IPS-18a (cell line): ENCODE measurements at regions not wholly inside any gene's neighbourhood (a gene's known extent, or its start where the extent isn't known, plus 50 kb on each side); places are given as distances from the start of the nearest gene placed in this dataset.

Experiments used
- H3K27ac ChIP-seq: one replicate; pipeline ENCODE4 v1.5.1; 2013; ENCODE audit warnings: low read length
- H3K27me3 ChIP-seq: one replicate; pipeline ENCODE4 v1.6.1; 2013; ENCODE audit warnings: mild to moderate bottlenecking, low read length; ENCODE audit not compliant: control insufficient read depth, insufficient read depth
- H3K36me3 ChIP-seq: one replicate; pipeline ENCODE4 v1.6.1; 2013; ENCODE audit warnings: low read depth, low read length; ENCODE audit not compliant: control insufficient read depth
- H3K4me1 ChIP-seq: one replicate; pipeline ENCODE4 v1.6.1; 2013; ENCODE audit warnings: low read depth, low read length; ENCODE audit not compliant: control insufficient read depth
- H3K4me3 ChIP-seq: one replicate; pipeline ENCODE4 v1.5.1; 2013; ENCODE audit warnings: low read length
- H3K9ac ChIP-seq: one replicate; pipeline ENCODE4 v1.6.1; 2013; ENCODE audit warnings: mild to moderate bottlenecking, low read length, moderate library complexity
- H3K9me3 ChIP-seq: one replicate; pipeline ENCODE4 v1.6.1; 2013; ENCODE audit warnings: low read depth, low read length; ENCODE audit not compliant: control insufficient read depth

GRCh38 chr2:82879803-82880202, 1579.3 kb downstream of the SUCLG1 start:
- H3K36me3 ChIP-seq, result no peaks in the 10 kb centered on the region
- H3K9me3 ChIP-seq, result no peaks in the 10 kb centered on the region
- no peaks in the 10 kb centered on the region for H3K4me1 ChIP-seq
- H3K27me3 ChIP-seq, result no peaks in the 10 kb centered on the region
- H3K27ac ChIP-seq, result no peak overlapping the region
- no peak overlapping the region for H3K4me3 ChIP-seq
- no peak overlapping the region for H3K9ac ChIP-seq

- Histone ChIP-seq H3K9me3 (no peaks in the 10 kb centered on the region), H3K27ac (no peak overlapping the region), H3K9ac (no peak overlapping the region), H3K36me3 (no peaks in the 10 kb centered on the region), H3K27me3 (no peaks in the 10 kb centered on the region), H3K4me1 (no peaks in the 10 kb centered on the region), H3K4me3 (no peak overlapping the region)
Measured at GRCh38 chr2:82875858-82876257, 1583.2 kb downstream of the SUCLG1 start.

- no peak overlapping the region for H3K9ac ChIP-seq
- no peaks in the 10 kb centered on the region for H3K4me1 ChIP-seq
- H3K4me3 ChIP-seq, result no peak overlapping the region
- H3K27ac ChIP-seq, result no peak overlapping the region
- no peaks in the 10 kb centered on the region for H3K36me3 ChIP-seq
- no peaks in the 10 kb centered on the region for H3K9me3 ChIP-seq
- H3K27me3 ChIP-seq, result no peaks in the 10 kb centered on the region
Measured at GRCh38 chr2:82857967-82858366, 1601.1 kb downstream of the SUCLG1 start.

GRCh38 chr2:82853299-82853698, 1605.8 kb downstream of the SUCLG1 start:
- Histone ChIP-seq H3K36me3 (no peaks in the 10 kb centered on the region), H3K4me1 (no peaks in the 10 kb centered on the region), H3K9me3 (no peaks in the 10 kb centered on the region), H3K9ac (no peak overlapping the region), H3K27ac (no peak overlapping the region), H3K27me3 (no peaks in the 10 kb centered on the region), H3K4me3 (no peak overlapping the region)

- Histone ChIP-seq H3K9ac (no peak overlapping the region), H3K27me3 (no peaks in the 10 kb centered on the region)
Measured at GRCh38 chr2:82852787-82853186, 1606.3 kb downstream of the SUCLG1 start.

GRCh38 chr2:82848285-82848684, 1610.8 kb downstream of the SUCLG1 start:
- Histone ChIP-seq H3K27ac (no peak overlapping the region), H3K9me3 (no peaks in the 10 kb centered on the region), H3K4me1 (no peaks in the 10 kb centered on the region), H3K27me3 (no peaks in the 10 kb centered on the region), H3K9ac (no peak overlapping the region), H3K4me3 (no peak overlapping the region), H3K36me3 (no peaks in the 10 kb centered on the region)

More at GRCh38 chr2:82852787-82853186, 1606.3 kb downstream of the SUCLG1 start:
- H3K4me1 ChIP-seq, result no peaks in the 10 kb centered on the region
- no peaks in the 10 kb centered on the region for H3K36me3 ChIP-seq
- no peak overlapping the region for H3K4me3 ChIP-seq
- H3K27ac ChIP-seq, result no peak overlapping the region
- H3K9me3 ChIP-seq, result no peaks in the 10 kb centered on the region

- Histone ChIP-seq H3K9me3 (no peaks in the 10 kb centered on the region), H3K36me3 (no peaks in the 10 kb centered on the region), H3K9ac (no peak overlapping the region), H3K27me3 (no peaks in the 10 kb centered on the region), H3K4me3 (no peak overlapping the region), H3K4me1 (no peaks in the 10 kb centered on the region), H3K27ac (no peak overlapping the region)
Measured at GRCh38 chr2:82839036-82839435, 1620.0 kb downstream of the SUCLG1 start.

GRCh38 chr2:82837588-82838304, 1621.3 kb downstream of the SUCLG1 start:
- Histone ChIP-seq H3K27ac (no peak overlapping the region), H3K36me3 (no peaks in the 10 kb centered on the region), H3K27me3 (no peaks in the 10 kb centered on the region), H3K4me3 (no peak overlapping the region), H3K9me3 (no peaks in the 10 kb centered on the region), H3K4me1 (no peaks in the 10 kb centered on the region), H3K9ac (no peak overlapping the region)

- H3K9ac ChIP-seq, result no peak overlapping the region
- H3K4me1 ChIP-seq, result peaks cover 3% of the 10 kb centered on the region
Measured at GRCh38 chr2:82834893-82835292, 1624.2 kb downstream of the SUCLG1 start.

GRCh38 chr2:82827426-82827825, 1631.7 kb downstream of the SUCLG1 start:
- H3K4me3 ChIP-seq, result no peak overlapping the region
- no peak overlapping the region for H3K27ac ChIP-seq
- H3K36me3 ChIP-seq, result no peaks in the 10 kb centered on the region
- no peak overlapping the region for H3K9ac ChIP-seq
- H3K27me3 ChIP-seq, result no peaks in the 10 kb centered on the region
- no peaks in the 10 kb centered on the region for H3K9me3 ChIP-seq
- H3K4me1 ChIP-seq, result peaks cover 3% of the 10 kb centered on the region

More at GRCh38 chr2:82834893-82835292, 1624.2 kb downstream of the SUCLG1 start:
- H3K9me3 ChIP-seq, result no peaks in the 10 kb centered on the region
- no peak overlapping the region for H3K4me3 ChIP-seq
- H3K27me3 ChIP-seq, result no peaks in the 10 kb centered on the region
- H3K36me3 ChIP-seq, result no peaks in the 10 kb centered on the region
- H3K27ac ChIP-seq, result no peak overlapping the region

- Histone ChIP-seq H3K27me3 (no peaks in the 10 kb centered on the region), H3K4me3 (no peak overlapping the region), H3K4me1 (no peaks in the 10 kb centered on the region), H3K36me3 (no peaks in the 10 kb centered on the region), H3K9ac (no peak overlapping the region), H3K27ac (no peak overlapping the region), H3K9me3 (no peaks in the 10 kb centered on the region)
Measured at GRCh38 chr2:82826437-82826836, 1632.6 kb downstream of the SUCLG1 start.

- H3K9me3 ChIP-seq, result no peaks in the 10 kb centered on the region
- no peak overlapping the region for H3K27ac ChIP-seq
- no peak overlapping the region for H3K4me3 ChIP-seq
- H3K36me3 ChIP-seq, result no peaks in the 10 kb centered on the region
- no peaks in the 10 kb centered on the region for H3K27me3 ChIP-seq
- no peaks in the 10 kb centered on the region for H3K4me1 ChIP-seq
- H3K9ac ChIP-seq, result no peak overlapping the region
Measured at GRCh38 chr2:82825410-82826090, 1633.5 kb downstream of the SUCLG1 start.
